ENCODE measurements at regions not wholly inside any gene's neighbourhood (a gene's known extent, or its start where the extent isn't known, plus 50 kb on each side); places are given as distances from the start of the nearest gene placed in this dataset.

- Histone ChIP-seq H3K27me3 (replicated peaks in 1 of 4; ENCODE audit: control extremely low read depth in 1 of 4, control insufficient read depth in 3 of 4, insufficient read depth in 4 of 4, low read length in 3 of 4) (no peaks in the 10 kb centered on the region), H3K9ac (ENCODE audit: low read length) (no peak overlapping the region), H4K20me1 (ENCODE audit: control insufficient read depth, insufficient read depth, low read length, poor library complexity, severe bottlenecking) (no peaks in the 10 kb centered on the region), H3K4me2 (replicated peaks; ENCODE audit: low read depth, low read length, poor library complexity, severe bottlenecking) (no peak overlapping the region), H3K79me2 (ENCODE audit: control insufficient read depth, insufficient read depth, low read length) (no peaks in the 10 kb centered on the region), H3K4me3 (ENCODE audit: control extremely low read depth in 1 of 5, extremely low read depth in 1 of 5, insufficient read depth in 1 of 5, low read depth in 2 of 5, low read length in 4 of 5) (no peak overlapping the region), H3K4me1 (ENCODE audit: control insufficient read depth in 2 of 2, insufficient read depth in 2 of 2, low read length in 2 of 2) (no peaks in the 10 kb centered on the region), H2AFZ (ENCODE audit: insufficient read depth, low read depth, low read length, poor library complexity, severe bottlenecking) (no peak overlapping the region), H3K27ac (ENCODE audit: low read length in 2 of 2) (no peak overlapping the region), H3K9me3 (ENCODE audit: control extremely low read depth in 1 of 3, control insufficient read depth in 2 of 3, insufficient read depth in 1 of 3, low read length in 2 of 3) (no peaks in the 10 kb centered on the region), H3K36me3 (replicated peaks in 1 of 2; ENCODE audit: control extremely low read depth in 1 of 2, control insufficient read depth in 1 of 2, extremely low read depth in 1 of 2, insufficient read depth in 2 of 2, low read length in 1 of 2) (no peaks in the 10 kb centered on the region)
- no peak for DNase-seq
- H3K27ac Mint-ChIP-seq, result no peak overlapping the region
- intact Hi-C loops (cut with micrococcal nuclease), result no loop called here
- CTCF ChIA-PET, result no interaction called here
- H3K27me3 Mint-ChIP-seq, result no peaks in the 10 kb centered on the region
- no CpG with 5 or more reads among the region's 2 CpGs for WGBS (ENCODE audit: insufficient coverage)
- H3K4me1 Mint-ChIP-seq, result no peaks in the 10 kb centered on the region
- no peak overlapping the region for H3K4me3 Mint-ChIP-seq
- no peaks in the 10 kb centered on the region for H3K9me3 Mint-ChIP-seq (ENCODE audit: insufficient read depth)
- POLR2A ChIA-PET, result no interaction called here
- TF ChIP-seq EZH2 (IDR thresholded peaks at IDR 0.05; ENCODE audit: borderline replicate concordance, insufficient read depth, low read depth, low read length, poor library complexity, severe bottlenecking) (no peak), CTCF (IDR thresholded peaks at IDR 0.05) (no peak)
- no peak for ATAC-seq (ENCODE audit: low read depth)
Observed at GRCh38 chr11:16554361-16554760, 184.1 kb upstream of the C11orf58 start.

DNA sequence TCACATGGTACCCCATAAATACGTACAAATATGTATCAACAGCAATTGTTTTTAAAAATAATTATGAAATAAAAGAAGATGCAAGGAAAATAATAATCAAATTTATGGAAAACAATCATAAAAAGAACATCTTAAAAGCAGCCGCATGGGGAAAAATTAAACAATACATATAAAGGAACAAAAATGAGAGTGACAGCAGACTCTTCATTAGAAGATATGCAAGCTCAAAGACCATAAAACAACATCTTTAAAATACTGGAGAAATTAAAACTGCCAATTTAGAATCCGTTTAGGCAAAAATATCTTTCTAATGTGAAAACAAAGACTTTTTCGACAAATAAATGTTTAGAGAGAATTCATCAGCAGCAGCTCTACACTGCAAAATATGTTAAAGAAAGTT lies 190.6 kb upstream of the C11orf58 start:
- WGBS (ENCODE audit: insufficient coverage), result no CpG with 5 or more reads among the region's 4 CpGs
- Mint-ChIP-seq H3K27me3 (no peaks in the 10 kb centered on the region), H3K9me3 (ENCODE audit: insufficient read depth) (peaks cover 3% of the 10 kb centered on the region), H3K4me3 (no peak overlapping the region), H3K27ac (no peak overlapping the region), H3K4me1 (no peaks in the 10 kb centered on the region)
- Histone ChIP-seq H3K4me1 (ENCODE audit: control insufficient read depth in 2 of 2, insufficient read depth in 2 of 2, low read length in 2 of 2) (no peaks in the 10 kb centered on the region), H4K20me1 (ENCODE audit: control insufficient read depth, insufficient read depth, low read length, poor library complexity, severe bottlenecking) (no peaks in the 10 kb centered on the region), H3K27ac (ENCODE audit: low read length in 2 of 2) (no peak overlapping the region), H3K27me3 (replicated peaks in 1 of 4; ENCODE audit: control extremely low read depth in 1 of 4, control insufficient read depth in 3 of 4, insufficient read depth in 4 of 4, low read length in 3 of 4) (no peaks in the 10 kb centered on the region), H3K4me3 (ENCODE audit: control extremely low read depth in 1 of 5, extremely low read depth in 1 of 5, insufficient read depth in 1 of 5, low read depth in 2 of 5, low read length in 4 of 5) (no peak overlapping the region), H3K9me3 (ENCODE audit: control extremely low read depth in 1 of 3, control insufficient read depth in 2 of 3, insufficient read depth in 1 of 3, low read length in 2 of 3) (peaks cover 0 to 6% (median 0%) of the 10 kb centered on the region in 3 donors), H3K9ac (ENCODE audit: low read length) (no peak overlapping the region), H3K4me2 (replicated peaks; ENCODE audit: low read depth, low read length, poor library complexity, severe bottlenecking) (no peak overlapping the region), H2AFZ (ENCODE audit: insufficient read depth, low read depth, low read length, poor library complexity, severe bottlenecking) (no peak overlapping the region), H3K79me2 (ENCODE audit: control insufficient read depth, insufficient read depth, low read length) (no peaks in the 10 kb centered on the region), H3K36me3 (replicated peaks in 1 of 2; ENCODE audit: control extremely low read depth in 1 of 2, control insufficient read depth in 1 of 2, extremely low read depth in 1 of 2, insufficient read depth in 2 of 2, low read length in 1 of 2) (no peaks in the 10 kb centered on the region)
- ATAC-seq (ENCODE audit: low read depth) (no peak), DNase-seq (no peak)
- ChIA-PET POLR2A (no interaction called here), CTCF (no interaction called here)
- intact Hi-C loops (cut with micrococcal nuclease), result no loop called here
- TF ChIP-seq EZH2 (IDR thresholded peaks at IDR 0.05; ENCODE audit: borderline replicate concordance, insufficient read depth, low read depth, low read length, poor library complexity, severe bottlenecking) (no peak), CTCF (IDR thresholded peaks at IDR 0.05) (no peak)
